Hematopoietic multipotent progenitor cell (in vitro differentiated cells): ENCODE measurements at regions not wholly inside any gene's neighbourhood (a gene's known extent, or its start where the extent isn't known, plus 50 kb on each side); places are given as distances from the start of the nearest gene placed in this dataset.

Experiments used
- DNase-seq, 3 donors: peaks; one replicate each; pipeline ENCODE4 v3.0.0-alpha.2; 2011 to 2015; ENCODE audit warnings: low read depth in 2 of 3, low spot score in 2 of 3

DNA sequence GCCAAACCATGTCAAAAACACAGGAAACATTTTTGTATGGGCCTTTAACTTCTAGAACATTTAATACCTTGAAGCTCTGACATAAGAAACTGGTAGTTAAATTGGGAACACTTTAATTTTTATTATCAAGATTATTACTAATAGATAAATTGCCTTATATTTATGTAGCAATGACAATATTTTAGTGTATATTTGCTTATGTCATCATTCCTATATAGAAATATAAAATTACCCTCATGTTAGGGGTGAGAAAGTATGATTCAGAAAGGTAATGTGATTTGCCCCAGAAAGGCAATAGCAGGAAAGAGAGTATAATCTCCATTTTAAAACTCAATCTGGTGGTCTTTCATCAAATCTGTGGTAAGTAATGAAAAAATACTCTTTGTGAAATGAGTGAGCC lies 147.4 kb downstream of the IL15 start:
- DNase-seq: no peak

DNA sequence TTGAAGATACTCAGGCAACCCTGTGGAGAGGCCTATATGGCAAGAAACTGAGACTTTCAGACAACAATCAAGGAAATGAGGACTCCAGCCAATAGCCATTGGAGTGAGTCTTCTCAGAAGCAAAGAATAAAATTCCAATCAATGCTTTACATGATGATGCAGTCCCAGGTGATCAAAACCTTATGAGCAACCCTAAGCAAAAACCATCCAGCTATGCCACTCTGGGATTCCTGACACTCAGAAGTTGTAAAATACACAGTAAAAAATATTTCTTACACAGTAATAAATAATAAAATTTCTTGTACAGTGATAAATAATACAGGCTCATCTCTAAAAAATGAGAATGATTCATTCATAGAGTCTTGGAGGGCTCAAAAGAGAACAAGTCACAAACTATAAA lies 150.6 kb downstream of the IL15 start:
- DNase-seq: no peak

DNA sequence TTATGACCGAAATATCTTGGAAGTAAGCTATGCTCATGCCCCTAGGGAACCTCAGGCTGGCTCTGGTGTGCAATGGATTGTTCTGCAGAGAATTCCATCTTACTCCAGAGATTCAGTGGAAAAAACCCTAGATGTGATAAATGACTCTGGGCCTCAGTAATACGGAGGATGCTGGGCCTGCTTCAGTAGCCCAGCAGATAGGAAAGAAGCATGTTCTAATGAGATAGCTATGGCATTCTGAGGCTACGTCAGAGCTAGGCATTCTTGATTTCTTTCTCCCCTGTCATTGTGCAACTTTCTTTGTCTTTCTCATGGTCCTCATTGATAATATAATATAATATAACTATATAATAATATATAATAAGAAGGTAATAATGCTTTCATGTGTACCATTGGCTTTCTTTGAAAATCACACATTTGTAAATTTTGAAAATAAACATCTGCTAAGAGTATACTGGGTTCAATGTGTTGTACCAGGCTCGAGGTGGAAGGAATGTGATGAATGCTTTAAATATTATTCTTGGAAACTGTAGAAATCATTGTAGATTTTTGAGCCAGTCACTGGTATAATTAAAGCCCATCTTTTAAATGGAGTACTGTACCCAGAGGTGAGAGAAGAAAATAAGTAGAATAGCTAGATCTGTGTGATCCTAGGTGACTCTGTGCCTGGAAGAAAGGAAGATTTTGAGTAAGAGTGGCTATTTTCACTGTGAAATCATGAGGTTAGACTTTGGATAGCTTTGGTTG lies 152.0 kb downstream of the IL15 start:
- no peak for DNase-seq

- DNase-seq: no peak
Observed at GRCh38 chr4:141789716-141790115, 153.3 kb downstream of the IL15 start.

DNA sequence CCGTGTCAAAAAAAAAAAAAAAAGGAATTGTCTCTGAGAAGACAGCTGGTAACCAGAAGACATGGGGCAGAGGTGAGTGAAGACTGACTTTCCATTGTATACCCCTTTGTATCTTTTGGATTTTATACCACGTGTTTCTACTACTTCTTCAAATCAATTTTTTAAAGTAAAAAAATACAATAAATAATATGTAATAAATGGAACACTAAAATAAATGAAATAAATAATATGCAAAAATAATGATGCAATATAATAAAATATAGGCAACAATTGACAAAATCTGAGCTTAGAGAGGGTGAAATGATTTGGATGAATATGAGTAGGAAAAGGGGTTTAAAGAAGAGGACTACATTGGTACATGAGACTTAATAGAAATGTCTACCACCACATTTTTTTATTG lies 155.8 kb downstream of the IL15 start:
- no peak for DNase-seq

DNA sequence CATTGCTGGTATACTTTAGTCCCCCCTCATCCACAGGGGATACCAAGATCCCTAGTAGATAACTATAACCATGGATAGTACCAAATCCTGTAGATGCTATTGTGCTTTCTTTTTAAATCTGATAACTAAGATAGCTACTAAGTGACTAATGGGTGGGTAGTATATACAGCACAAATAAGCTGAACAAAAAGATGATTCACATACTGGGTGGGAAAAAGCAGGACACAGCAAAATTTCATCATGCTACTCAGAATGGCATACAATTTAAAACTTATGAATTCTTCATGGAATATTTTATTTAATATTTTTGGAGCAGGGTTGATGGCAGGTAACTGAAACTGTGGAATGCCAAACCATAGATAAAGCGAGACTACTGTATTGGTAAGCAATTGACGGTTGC lies 161.6 kb downstream of the IL15 start:
- no peak for DNase-seq

DNA sequence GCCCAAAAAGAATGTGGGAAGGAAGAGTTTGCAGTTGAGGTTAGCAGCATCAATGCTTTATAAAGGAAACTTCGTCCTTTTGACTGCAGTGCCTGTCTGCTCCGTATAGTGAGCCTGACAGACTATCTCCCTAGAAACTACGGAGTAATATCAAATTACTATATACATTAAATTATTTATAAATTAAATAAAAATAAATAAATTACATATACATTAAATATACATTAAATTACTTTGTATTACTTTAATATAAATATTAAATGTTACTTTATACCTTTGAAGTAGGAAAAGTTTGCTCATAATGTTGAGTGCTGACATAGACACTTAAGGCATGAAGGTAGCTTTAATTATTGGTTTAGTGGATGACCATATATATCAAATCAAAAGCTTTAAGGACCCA lies 165.2 kb downstream of the IL15 start:
- no peak for DNase-seq

GRCh38 chr4:141802333-141802732 lies 165.9 kb downstream of the IL15 start:
- DNase-seq: no peak

GRCh38 chr4:141804836-141805235 lies 168.5 kb downstream of the IL15 start:
- DNase-seq: no peak

DNA sequence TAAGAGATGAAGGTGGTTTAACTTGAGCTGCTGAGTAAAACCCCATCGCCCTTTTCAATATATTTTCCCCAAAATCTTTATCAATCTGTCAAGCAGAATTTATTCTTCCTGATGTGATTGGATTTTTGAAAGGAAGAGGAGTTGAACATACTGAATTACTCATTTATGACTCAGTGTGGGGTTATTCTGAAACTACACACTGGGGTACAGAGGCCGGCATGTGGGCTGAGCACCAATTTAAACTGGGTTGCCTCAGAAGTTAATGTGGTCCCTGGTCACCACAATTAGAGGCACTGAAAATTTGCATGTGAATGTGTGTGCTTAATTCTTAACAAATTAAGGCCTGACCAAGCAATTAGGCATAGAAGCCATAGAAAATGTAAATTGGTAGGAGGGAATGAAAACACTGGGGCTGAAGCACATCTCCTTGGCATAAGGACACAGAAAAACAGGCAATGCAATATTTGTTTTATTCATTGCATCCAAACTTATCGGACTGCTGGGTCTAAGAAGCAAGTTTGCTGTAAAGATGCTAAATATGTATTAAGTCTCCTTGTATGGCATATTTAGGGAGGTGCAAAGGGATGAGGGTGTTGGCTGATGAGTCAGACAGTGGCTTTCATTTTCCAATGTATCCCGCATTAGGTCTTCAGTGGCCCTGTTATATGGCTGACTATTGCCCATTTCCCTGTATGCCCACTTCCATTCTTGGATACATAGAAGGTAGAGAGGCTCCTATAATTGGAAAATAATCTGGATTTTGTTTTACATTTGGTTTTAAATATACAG lies 170.9 kb downstream of the IL15 start:
- DNase-seq: no peak

DNA sequence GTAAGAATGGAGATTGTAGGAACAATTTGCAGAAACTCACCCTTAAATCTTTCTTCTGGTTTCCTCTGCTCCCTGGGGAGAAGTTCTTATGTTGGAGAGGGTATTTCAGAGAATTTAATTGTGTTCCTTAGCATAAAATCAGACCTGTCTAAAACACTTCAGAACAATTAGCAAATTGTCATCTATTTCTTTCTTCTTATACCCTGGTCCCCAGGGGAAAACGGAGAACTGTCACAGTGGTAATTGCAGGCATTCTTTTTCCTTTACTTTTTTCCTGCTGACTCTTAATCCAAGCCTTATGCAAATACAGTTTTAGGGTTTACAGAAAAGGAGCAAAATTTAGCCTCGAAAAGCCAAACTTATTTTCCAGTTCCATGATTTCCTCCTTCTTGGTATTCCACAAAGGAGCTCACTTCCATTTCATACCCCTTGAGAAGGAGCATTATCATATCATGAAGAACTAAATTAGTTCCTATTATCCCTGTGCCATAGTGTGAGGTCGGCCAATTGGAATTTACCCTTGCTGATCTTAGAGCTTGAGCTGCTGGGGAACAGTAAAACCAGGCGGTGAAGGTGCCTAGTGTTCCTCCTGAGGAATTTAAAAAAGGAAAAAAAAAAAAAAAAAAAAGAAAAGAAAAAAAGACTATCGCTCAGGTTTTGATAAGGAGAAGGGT lies 173.8 kb downstream of the IL15 start:
- DNase-seq: no peak

GRCh38 chr4:141810712-141811375 lies 174.5 kb downstream of the IL15 start:
- DNase-seq: no peak

GRCh38 chr4:141812158-141812557 lies 175.8 kb downstream of the IL15 start:
- no peak for DNase-seq

- no peak for DNase-seq
Observed at GRCh38 chr4:141814499-141814898, 178.1 kb downstream of the IL15 start.

DNA sequence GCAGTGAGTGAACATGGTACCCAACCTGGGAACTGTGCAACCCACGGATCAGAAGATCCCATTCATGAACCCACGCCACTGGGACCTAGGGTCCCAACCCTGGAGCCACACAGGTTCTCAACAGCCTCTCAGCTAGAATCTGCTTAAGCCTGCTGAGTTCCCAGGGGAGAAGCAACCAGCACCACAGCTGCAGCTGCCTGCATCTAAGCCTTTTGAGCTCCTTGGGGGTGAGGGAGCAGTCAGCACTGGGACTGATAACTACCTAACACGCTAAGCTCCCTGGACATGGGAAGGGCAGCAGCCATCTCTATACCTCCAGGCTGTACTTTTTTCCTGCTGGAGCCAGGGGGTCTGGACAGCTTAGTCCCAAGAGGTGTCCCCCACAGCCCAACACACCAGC lies 179.3 kb downstream of the IL15 start:
- no peak for DNase-seq

DNA sequence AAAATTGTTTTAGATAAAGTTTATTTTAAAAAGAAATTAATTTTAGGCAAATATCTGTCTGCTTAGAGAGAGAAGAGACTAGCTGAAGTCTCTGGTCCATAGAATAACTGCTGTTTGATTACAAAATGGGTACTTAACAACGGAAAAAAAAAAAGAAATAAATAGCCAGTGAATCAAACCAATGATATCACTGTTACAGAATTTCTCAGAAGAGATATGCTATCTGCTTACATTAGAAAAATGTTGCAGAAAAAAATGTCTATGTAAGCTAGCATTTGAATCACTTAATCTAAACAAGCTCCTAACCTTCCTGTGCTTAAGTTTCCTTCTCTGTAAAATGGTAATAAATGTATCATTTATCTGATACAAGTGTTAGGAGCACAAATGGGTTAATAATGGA lies 189.9 kb downstream of the IL15 start:
- no peak for DNase-seq

- no peak for DNase-seq
Observed at GRCh38 chr4:141833209-141833608, 196.8 kb downstream of the IL15 start.

DNA sequence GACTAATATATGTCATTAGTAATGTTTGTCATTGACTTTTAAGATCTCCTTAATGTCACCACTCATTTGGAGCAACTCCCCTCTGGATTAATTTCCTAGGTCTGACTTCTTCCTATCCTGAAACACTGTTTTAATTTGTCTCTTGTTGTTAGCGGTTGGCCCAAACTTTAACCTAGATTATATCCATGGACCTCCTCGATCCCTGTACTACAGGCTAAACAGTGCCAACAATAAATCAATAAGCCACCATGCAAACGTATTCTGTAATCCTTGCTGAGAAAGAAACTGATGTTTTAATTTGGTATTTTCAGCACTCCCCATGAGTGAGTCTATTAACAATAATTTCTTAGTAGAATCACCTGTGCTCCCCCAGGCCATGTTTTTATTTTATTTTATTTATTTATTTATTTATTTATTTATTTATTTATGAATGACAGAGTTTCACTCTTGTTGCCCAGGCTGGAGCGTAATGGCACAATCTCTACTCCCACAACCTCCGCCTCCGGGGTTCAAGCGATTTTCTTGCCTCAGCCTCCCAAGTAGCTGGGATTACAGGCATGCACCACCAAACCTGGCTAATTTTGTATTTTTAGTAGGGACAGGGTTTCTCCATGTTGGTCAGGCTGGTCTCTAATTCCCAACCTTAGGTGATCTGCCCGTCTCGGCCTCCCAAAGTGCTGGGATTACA lies 204.1 kb downstream of the IL15 start:
- DNase-seq: no peak

- peak in 2 of 3 donors; percentile 3 to 51 for DNase-seq
Observed at GRCh38 chr4:141843136-141843535, 206.8 kb downstream of the IL15 start.

- no peak for DNase-seq
Observed at GRCh38 chr4:141845901-141846300, 209.5 kb downstream of the IL15 start.

- no peak for DNase-seq
Observed at GRCh38 chr4:141849367-141849766, 213.0 kb downstream of the IL15 start.
